ENCODE measurements at regions not wholly inside any gene's neighbourhood (a gene's known extent, or its start where the extent isn't known, plus 50 kb on each side); places are given as distances from the start of the nearest gene placed in this dataset.

DNA sequence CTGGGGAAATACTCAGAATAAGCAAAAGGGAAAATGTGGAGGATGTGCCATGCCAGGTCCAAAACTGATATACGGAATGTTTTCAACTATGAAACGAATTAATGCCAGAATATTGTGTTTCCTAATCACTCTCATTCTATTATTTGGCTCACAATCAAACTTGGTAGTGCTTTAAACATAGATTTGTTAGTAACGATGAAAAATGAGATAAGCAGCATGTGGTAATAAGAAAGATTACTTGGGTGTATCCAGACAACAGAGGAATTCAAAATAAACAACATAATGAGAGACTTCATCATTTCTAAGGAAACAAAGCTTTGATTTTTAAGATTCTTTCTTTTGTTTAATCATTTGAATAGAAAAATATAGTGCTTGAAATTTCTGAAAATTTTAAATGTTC is 237.3 kb downstream of the TACR3 start:
- ChIA-PET CTCF (no interaction called here), POLR2A (no interaction called here)
- Mint-ChIP-seq H3K4me1 (no peaks in the 10 kb centered on the region), H3K27ac (no peak overlapping the region), H3K4me3 (no peak overlapping the region), H3K9me3 (ENCODE audit: insufficient read depth) (no peaks in the 10 kb centered on the region), H3K27me3 (no peaks in the 10 kb centered on the region)
- H3K4me3 ChIP-seq (ENCODE audit: control extremely low read depth in 1 of 5, extremely low read depth in 1 of 5, insufficient read depth in 1 of 5, low read depth in 2 of 5, low read length in 4 of 5): no peak overlapping the region
- intact Hi-C loops (cut with micrococcal nuclease): no loop called here
- H3K27me3 ChIP-seq (replicated peaks in 1 of 4; ENCODE audit: control extremely low read depth in 1 of 4, control insufficient read depth in 3 of 4, insufficient read depth in 4 of 4, low read length in 3 of 4): no peaks in the 10 kb centered on the region
- no CpG with 5 or more reads among the region's 3 CpGs for WGBS (ENCODE audit: insufficient coverage)
- H3K27ac ChIP-seq (ENCODE audit: low read length in 2 of 2): no peak overlapping the region
- no peak overlapping the region for H2AFZ ChIP-seq (ENCODE audit: insufficient read depth, low read depth, low read length, poor library complexity, severe bottlenecking)
- no peak for ATAC-seq (ENCODE audit: low read depth)
- H3K9ac ChIP-seq (ENCODE audit: low read length): no peak overlapping the region
- no peaks in the 10 kb centered on the region for H3K4me1 ChIP-seq (ENCODE audit: control insufficient read depth in 2 of 2, insufficient read depth in 2 of 2, low read length in 2 of 2)
- DNase-seq: no peak
- TF ChIP-seq, protein P1, sequence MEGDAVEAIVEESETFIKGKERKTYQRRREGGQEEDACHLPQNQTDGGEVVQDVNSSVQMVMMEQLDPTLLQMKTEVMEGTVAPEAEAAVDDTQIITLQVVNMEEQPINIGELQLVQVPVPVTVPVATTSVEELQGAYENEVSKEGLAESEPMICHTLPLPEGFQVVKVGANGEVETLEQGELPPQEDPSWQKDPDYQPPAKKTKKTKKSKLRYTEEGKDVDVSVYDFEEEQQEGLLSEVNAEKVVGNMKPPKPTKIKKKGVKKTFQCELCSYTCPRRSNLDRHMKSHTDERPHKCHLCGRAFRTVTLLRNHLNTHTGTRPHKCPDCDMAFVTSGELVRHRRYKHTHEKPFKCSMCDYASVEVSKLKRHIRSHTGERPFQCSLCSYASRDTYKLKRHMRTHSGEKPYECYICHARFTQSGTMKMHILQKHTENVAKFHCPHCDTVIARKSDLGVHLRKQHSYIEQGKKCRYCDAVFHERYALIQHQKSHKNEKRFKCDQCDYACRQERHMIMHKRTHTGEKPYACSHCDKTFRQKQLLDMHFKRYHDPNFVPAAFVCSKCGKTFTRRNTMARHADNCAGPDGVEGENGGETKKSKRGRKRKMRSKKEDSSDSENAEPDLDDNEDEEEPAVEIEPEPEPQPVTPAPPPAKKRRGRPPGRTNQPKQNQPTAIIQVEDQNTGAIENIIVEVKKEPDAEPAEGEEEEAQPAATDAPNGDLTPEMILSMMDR (IDR thresholded peaks at IDR 0.05): no peak
- TF ChIP-seq EZH2 (IDR thresholded peaks at IDR 0.05; ENCODE audit: borderline replicate concordance, insufficient read depth, low read depth, low read length, poor library complexity, severe bottlenecking): no peak
- no peaks in the 10 kb centered on the region for H3K79me2 ChIP-seq (ENCODE audit: control insufficient read depth, insufficient read depth, low read length)
- H3K4me2 ChIP-seq (replicated peaks; ENCODE audit: low read depth, low read length, poor library complexity, severe bottlenecking): no peak overlapping the region
- H4K20me1 ChIP-seq (ENCODE audit: control insufficient read depth, insufficient read depth, low read length, poor library complexity, severe bottlenecking): no peaks in the 10 kb centered on the region
- H3K36me3 ChIP-seq (replicated peaks in 1 of 2; ENCODE audit: control extremely low read depth in 1 of 2, control insufficient read depth in 1 of 2, extremely low read depth in 1 of 2, insufficient read depth in 2 of 2, low read length in 1 of 2): no peaks in the 10 kb centered on the region
- peaks cover 0 to 11% (median 0%) of the 10 kb centered on the region in 3 donors for H3K9me3 ChIP-seq (ENCODE audit: control extremely low read depth in 1 of 3, control insufficient read depth in 2 of 3, insufficient read depth in 1 of 3, low read length in 2 of 3)

DNA sequence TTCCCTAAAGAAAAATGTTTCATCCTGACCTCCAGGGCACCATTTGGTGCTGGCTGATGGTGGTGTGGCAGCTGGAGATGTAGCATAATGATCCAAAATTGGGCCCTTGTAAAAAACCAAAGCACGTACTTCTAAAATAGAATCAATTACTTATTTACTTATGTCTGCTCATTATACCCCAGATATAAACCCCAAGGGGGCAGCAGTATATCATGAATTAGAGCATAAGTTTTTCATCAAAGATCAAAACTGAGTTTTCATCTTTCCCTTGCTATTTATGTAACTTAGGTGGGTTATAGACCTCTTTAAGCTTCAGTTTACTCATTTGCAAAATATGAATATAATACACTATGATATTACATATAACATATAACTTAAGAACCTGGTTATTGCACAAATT is 241.1 kb downstream of the TACR3 start:
- H3K4me2 ChIP-seq (replicated peaks; ENCODE audit: low read depth, low read length, poor library complexity, severe bottlenecking): no peak overlapping the region
- no peak for DNase-seq
- H3K27me3 ChIP-seq (replicated peaks in 1 of 4; ENCODE audit: control extremely low read depth in 1 of 4, control insufficient read depth in 3 of 4, insufficient read depth in 4 of 4, low read length in 3 of 4): no peaks in the 10 kb centered on the region
- TF ChIP-seq, protein P1 (IDR thresholded peaks at IDR 0.05): no peak
- no peak for TF ChIP-seq EZH2 (IDR thresholded peaks at IDR 0.05; ENCODE audit: borderline replicate concordance, insufficient read depth, low read depth, low read length, poor library complexity, severe bottlenecking)
- WGBS (ENCODE audit: insufficient coverage): no CpG with 5 or more reads among the region's 1 CpG
- no peaks in the 10 kb centered on the region for H3K27me3 Mint-ChIP-seq
- H3K4me3 Mint-ChIP-seq: no peak overlapping the region
- H3K9me3 Mint-ChIP-seq (ENCODE audit: insufficient read depth): no peaks in the 10 kb centered on the region
- H3K36me3 ChIP-seq (replicated peaks in 1 of 2; ENCODE audit: control extremely low read depth in 1 of 2, control insufficient read depth in 1 of 2, extremely low read depth in 1 of 2, insufficient read depth in 2 of 2, low read length in 1 of 2): no peaks in the 10 kb centered on the region
- no peak overlapping the region for H3K27ac Mint-ChIP-seq
- no peak overlapping the region for H3K27ac ChIP-seq (ENCODE audit: low read length in 2 of 2)
- ChIA-PET POLR2A (no interaction called here), CTCF (no interaction called here)
- no peak overlapping the region for H3K9ac ChIP-seq (ENCODE audit: low read length)
- H3K9me3 ChIP-seq (ENCODE audit: control extremely low read depth in 1 of 3, control insufficient read depth in 2 of 3, insufficient read depth in 1 of 3, low read length in 2 of 3): no peaks in the 10 kb centered on the region
- no peak for ATAC-seq (ENCODE audit: low read depth)
- no peaks in the 10 kb centered on the region for H3K4me1 ChIP-seq (ENCODE audit: control insufficient read depth in 2 of 2, insufficient read depth in 2 of 2, low read length in 2 of 2)
- H2AFZ ChIP-seq (ENCODE audit: insufficient read depth, low read depth, low read length, poor library complexity, severe bottlenecking): no peak overlapping the region
- H3K4me3 ChIP-seq (ENCODE audit: control extremely low read depth in 1 of 5, extremely low read depth in 1 of 5, insufficient read depth in 1 of 5, low read depth in 2 of 5, low read length in 4 of 5): no peak overlapping the region
- intact Hi-C loops (cut with micrococcal nuclease): no loop called here
- no peaks in the 10 kb centered on the region for H3K4me1 Mint-ChIP-seq
- no peaks in the 10 kb centered on the region for H4K20me1 ChIP-seq (ENCODE audit: control insufficient read depth, insufficient read depth, low read length, poor library complexity, severe bottlenecking)
- no peaks in the 10 kb centered on the region for H3K79me2 ChIP-seq (ENCODE audit: control insufficient read depth, insufficient read depth, low read length)

Data from B cell (primary cell).